ENCODE measurements at regions not wholly inside any gene's neighbourhood (a gene's known extent, or its start where the extent isn't known, plus 50 kb on each side); places are given as distances from the start of the nearest gene placed in this dataset.

DNA sequence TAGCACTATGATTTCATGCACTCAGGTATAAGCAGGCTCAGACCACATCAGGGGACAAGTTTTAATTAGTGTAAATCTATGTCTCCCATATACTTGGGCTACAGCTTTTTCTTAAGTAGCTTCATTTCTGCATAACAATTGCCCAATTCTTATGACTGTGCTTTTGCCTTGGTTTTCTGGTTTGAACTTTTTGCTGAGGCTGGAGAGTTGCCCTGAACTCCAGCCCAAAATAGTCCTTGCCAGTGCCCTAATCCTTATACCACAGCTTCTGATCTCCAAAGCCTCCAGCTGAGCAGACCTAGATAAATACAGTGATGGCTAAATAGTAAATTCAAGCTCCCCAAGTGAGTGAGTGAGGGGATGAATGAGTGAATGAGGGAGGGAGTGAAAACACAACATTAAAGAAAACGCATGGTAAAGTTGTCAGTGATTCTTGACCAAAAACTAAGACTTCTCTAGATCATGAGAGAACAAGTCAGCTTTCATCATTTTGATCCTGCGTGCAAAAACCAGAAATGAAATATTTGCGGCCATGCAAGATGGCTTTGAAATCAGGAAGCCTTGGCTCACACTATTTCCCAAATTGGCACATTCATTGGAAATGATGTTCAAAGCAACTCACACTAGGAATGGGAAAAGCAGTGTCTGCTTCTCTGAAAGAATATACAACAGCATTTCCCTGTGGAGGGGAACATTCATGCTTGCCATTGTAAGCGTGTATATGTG is 437.1 kb upstream of the CTSO start:
- TF ChIP-seq CTCF (IDR thresholded peaks at IDR 0.05; ENCODE audit: low read depth, low read length, missing control alignments): no peak
- Histone ChIP-seq H3K36me3 (replicated peaks) (no peaks in the 10 kb centered on the region), H3K4me3 (ENCODE audit: low read depth, low read length) (no peak overlapping the region), H3K27me3 (replicated peaks) (no peaks in the 10 kb centered on the region), H3K27ac (no peak overlapping the region)
- no peak for DNase-seq
- in situ Hi-C loops (cut with HindIII; ENCODE audit: low pct_ligation_motif_present, low sequenced_read_pairs): no loop called here

- no peak overlapping the region for H3K4me3 ChIP-seq (ENCODE audit: low read depth, low read length)
- no peaks in the 10 kb centered on the region for H3K27me3 ChIP-seq (replicated peaks)
- in situ Hi-C loops (cut with HindIII; ENCODE audit: low pct_ligation_motif_present, low sequenced_read_pairs): no loop called here
- peak; percentile 32 for DNase-seq
- no peak for TF ChIP-seq CTCF (IDR thresholded peaks at IDR 0.05; ENCODE audit: low read depth, low read length, missing control alignments)
- H3K27ac ChIP-seq: no peak overlapping the region
- H3K36me3 ChIP-seq (replicated peaks): no peaks in the 10 kb centered on the region
Measured at GRCh38 chr4:156388826-156389225, 435.2 kb upstream of the CTSO start.

DNA sequence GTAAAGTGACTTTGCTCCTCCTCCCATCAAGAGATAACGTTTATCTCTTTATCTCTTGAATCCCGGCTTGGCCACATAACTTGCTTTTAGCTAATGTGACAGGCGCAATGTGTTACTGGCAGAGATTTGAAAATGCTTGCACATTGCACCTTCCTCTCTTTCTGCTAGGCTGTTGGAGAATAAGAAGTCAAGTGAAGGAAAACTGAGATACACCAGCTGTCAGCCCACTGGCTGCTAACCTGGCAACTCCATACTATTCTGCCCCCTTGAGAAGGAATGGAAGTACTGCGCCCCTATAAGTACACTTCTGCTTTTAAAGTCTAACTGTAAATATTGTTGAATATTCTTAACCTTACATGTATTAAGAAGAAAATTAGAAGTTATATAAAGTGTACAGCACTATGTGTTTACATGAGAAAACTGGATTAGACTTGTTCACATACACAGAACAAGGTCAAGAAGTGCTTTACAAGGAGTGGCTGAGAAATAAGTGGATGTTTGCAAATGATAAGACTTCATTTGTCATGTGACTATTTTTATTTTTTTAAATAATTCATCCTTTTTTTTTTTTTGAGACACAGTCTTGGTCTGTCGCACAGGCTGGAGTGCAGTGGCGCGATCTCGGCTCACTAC is 424.5 kb upstream of the CTSO start:
- no peak overlapping the region for H3K4me3 ChIP-seq (ENCODE audit: low read depth, low read length)
- TF ChIP-seq CTCF (IDR thresholded peaks at IDR 0.05; ENCODE audit: low read depth, low read length, missing control alignments): peak; percentile 51
- in situ Hi-C loops (cut with HindIII; ENCODE audit: low pct_ligation_motif_present, low sequenced_read_pairs): no loop called here
- peak overlapping the region; percentile 69 for H3K27ac ChIP-seq
- no peaks in the 10 kb centered on the region for H3K36me3 ChIP-seq (replicated peaks)
- no peaks in the 10 kb centered on the region for H3K27me3 ChIP-seq (replicated peaks)
- peak; percentile 38 for DNase-seq

DNA sequence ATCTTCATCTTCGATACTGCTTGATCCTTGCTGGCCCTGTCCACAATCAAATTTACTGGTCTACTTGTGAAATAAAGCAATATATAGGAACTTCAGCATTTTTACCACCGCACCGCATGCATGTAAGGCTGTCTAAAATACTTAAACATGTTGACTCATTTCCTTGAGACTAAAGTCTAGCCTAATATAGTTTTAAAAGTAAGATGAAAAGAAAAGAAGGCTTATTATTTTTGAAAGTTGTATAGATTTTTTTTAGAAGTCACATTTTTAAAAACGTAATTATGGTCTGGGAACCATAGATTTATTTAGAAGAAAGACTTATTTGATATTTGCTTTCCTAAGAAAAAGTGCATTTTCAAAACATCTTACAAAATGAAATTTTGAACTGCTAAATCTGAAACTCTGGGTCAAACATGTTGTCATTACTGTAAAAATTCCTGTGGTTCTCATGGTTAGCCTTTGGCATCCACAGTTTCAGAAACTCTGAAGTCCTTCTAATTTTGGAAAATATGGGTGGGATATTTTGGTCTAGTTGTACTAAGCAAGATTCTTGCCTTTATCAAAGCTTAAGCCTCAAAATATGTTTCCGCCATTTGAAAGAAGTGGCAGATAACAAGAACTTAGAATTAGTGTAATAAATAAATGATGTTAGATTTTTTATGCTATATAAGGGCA is 423.5 kb upstream of the CTSO start:
- no peak overlapping the region for H3K4me3 ChIP-seq (ENCODE audit: low read depth, low read length)
- DNase-seq: peak; percentile 67
- H3K36me3 ChIP-seq (replicated peaks): no peaks in the 10 kb centered on the region
- in situ Hi-C loops (cut with HindIII; ENCODE audit: low pct_ligation_motif_present, low sequenced_read_pairs): no loop called here
- no peaks in the 10 kb centered on the region for H3K27me3 ChIP-seq (replicated peaks)
- no peak for TF ChIP-seq CTCF (IDR thresholded peaks at IDR 0.05; ENCODE audit: low read depth, low read length, missing control alignments)
- H3K27ac ChIP-seq: peak overlapping the region; percentile 69

- Histone ChIP-seq H3K27me3 (replicated peaks) (no peaks in the 10 kb centered on the region), H3K36me3 (replicated peaks) (no peaks in the 10 kb centered on the region), H3K4me3 (ENCODE audit: low read depth, low read length) (no peak overlapping the region), H3K27ac (no peak overlapping the region)
- no peak for DNase-seq
- in situ Hi-C loops (cut with HindIII; ENCODE audit: low pct_ligation_motif_present, low sequenced_read_pairs): no loop called here
- TF ChIP-seq CTCF (IDR thresholded peaks at IDR 0.05; ENCODE audit: low read depth, low read length, missing control alignments): no peak
Measured at GRCh38 chr4:156374894-156375293, 421.2 kb upstream of the CTSO start.

Measured in brain microvascular endothelial cell (primary cell).